IMR-90 (cell line): ENCODE measurements at regions not wholly inside any gene's neighbourhood (a gene's known extent, or its start where the extent isn't known, plus 50 kb on each side); places are given as distances from the start of the nearest gene placed in this dataset.
A peak's percentile ranks its signal among the peaks of the same experiment; 100 is the strongest.

Experiments
- ATAC-seq: fragments of 200-7000 bp; cut with Tn5 transposase; 2 replicates; pipeline ENCODE4 v1.9.1; 2020; ENCODE audit warnings: low read depth, mild to moderate bottlenecking, moderate library complexity
- BruUV-seq: library from RNA; stranded (reverse); fragments of 400-500 nt; replicated peaks from 2 replicates; lab custom pipeline; 2021; lab: Mats Ljungman, UMichigan
- CTCF ChIA-PET: fragments of 300-600 bp; formaldehyde crosslinking; extraction: SDS; loops from one replicate; lab custom pipeline; 2021; ENCODE audit warnings: antibody characterized with exemption; lab: Yijun Ruan, JAX
- POLR2A ChIA-PET: fragments of 300-600 bp; sonication (Branson Sonifier 250); formaldehyde crosslinking; loops from one replicate; lab custom pipeline; 2022; ENCODE audit warnings: antibody characterized with exemption; ENCODE audit not compliant: unreplicated experiment; lab: Charles Lee
- DNase-seq: peaks from one replicate; pipeline ENCODE4 v3.0.0; 2013
- H2AFZ ChIP-seq: replicated peaks from 2 replicates; pipeline ENCODE3; 2013; ENCODE audit warnings: low read length, mild to moderate bottlenecking; ENCODE audit not compliant: poor library complexity
- H2AK5ac ChIP-seq: 2 replicates; pipeline ENCODE4 v1.6.1; 2013; ENCODE audit warnings: low read depth, low read length, inconsistent platforms
- H2AK9ac ChIP-seq: replicated peaks from 2 replicates; pipeline ENCODE3; 2013; ENCODE audit warnings: mild to moderate bottlenecking, low read depth, low read length, moderate library complexity; ENCODE audit not compliant: poor library complexity
- H2BK120ac ChIP-seq: 2 replicates; pipeline ENCODE4 v1.6.1; 2013; ENCODE audit warnings: low read depth, low read length, inconsistent platforms
- H2BK15ac ChIP-seq: 3 replicates; pipeline ENCODE4 v1.6.1; 2013; ENCODE audit warnings: low read depth, low read length, inconsistent platforms
- H2BK20ac ChIP-seq: 2 replicates; pipeline ENCODE4 v1.6.1; 2013; ENCODE audit warnings: low read depth, mild to moderate bottlenecking, inconsistent platforms, low read length, moderate library complexity
- H2BK5ac ChIP-seq: 2 replicates; pipeline ENCODE4 v1.6.1; 2013; ENCODE audit warnings: mild to moderate bottlenecking, low read depth, low read length, inconsistent platforms; ENCODE audit not compliant: poor library complexity, severe bottlenecking
- H3K14ac ChIP-seq: replicated peaks from 2 replicates; pipeline ENCODE4 v1.6.1; 2013; ENCODE audit warnings: low read depth, low read length, inconsistent platforms
- H3K18ac ChIP-seq: 2 replicates; pipeline ENCODE4 v1.6.1; 2013; ENCODE audit warnings: low read depth, low read length, control low read depth
- H3K23ac ChIP-seq: 2 replicates; pipeline ENCODE4 v1.6.1; 2013; ENCODE audit warnings: low read depth, low read length, inconsistent platforms
- H3K27ac ChIP-seq: 2 replicates; pipeline ENCODE4 v1.5.1; 2013; ENCODE audit warnings: mild to moderate bottlenecking, control low read depth, low read length; ENCODE audit not compliant: insufficient read depth
- H3K27me3 ChIP-seq: 2 replicates; pipeline ENCODE4 v1.6.1; 2013; ENCODE audit warnings: low read length; ENCODE audit not compliant: control insufficient read depth, insufficient read depth
- H3K36me3 ChIP-seq: 2 replicates; pipeline ENCODE4 v1.6.1; 2013; ENCODE audit warnings: low read length, mixed read lengths; ENCODE audit not compliant: control insufficient read depth, insufficient read depth
- H3K4ac ChIP-seq: 2 replicates; pipeline ENCODE4 v1.6.1; 2013; ENCODE audit warnings: low read depth, low read length, inconsistent platforms
- H3K4me1 ChIP-seq: 2 replicates; pipeline ENCODE4 v1.6.1; 2013; ENCODE audit warnings: low read length, mixed read lengths; ENCODE audit not compliant: control insufficient read depth, insufficient read depth
- H3K4me2 ChIP-seq: 2 replicates; pipeline ENCODE4 v1.6.1; 2013; ENCODE audit warnings: low read depth, mild to moderate bottlenecking, control low read depth, low read length, moderate library complexity
- H3K4me3 ChIP-seq: 2 replicates; pipeline ENCODE4 v1.5.1; 2013; ENCODE audit warnings: low read depth, mild to moderate bottlenecking, control low read depth, low read length, moderate library complexity; ENCODE audit not compliant: insufficient read depth
- H3K56ac ChIP-seq: 2 replicates; pipeline ENCODE4 v1.6.1; 2013; ENCODE audit warnings: low read length, inconsistent platforms; ENCODE audit not compliant: insufficient read depth; ENCODE audit errors: extremely low read depth
- H3K79me1 ChIP-seq, 2 experiments: 2 replicates each; pipeline ENCODE4 v1.6.1; 2013; ENCODE audit warnings: low read length in 2 of 2, inconsistent platforms in 1 of 2, low read depth in 1 of 2
- H3K9ac ChIP-seq: 2 replicates; pipeline ENCODE4 v1.6.1; 2013; ENCODE audit warnings: low read depth, low read length, control low read depth
- H3K9me1 ChIP-seq: 2 replicates; pipeline ENCODE4 v1.6.1; 2013; ENCODE audit warnings: low read length, inconsistent platforms; ENCODE audit not compliant: insufficient read depth
- H3K9me3 ChIP-seq: 2 replicates; pipeline ENCODE4 v1.6.1; 2013; ENCODE audit warnings: low read length; ENCODE audit not compliant: control insufficient read depth, insufficient read depth
- H4K20me1 ChIP-seq: 2 replicates; pipeline ENCODE4 v1.6.1; 2013; ENCODE audit warnings: low read length, inconsistent platforms; ENCODE audit not compliant: insufficient read depth
- H4K5ac ChIP-seq: 2 replicates; pipeline ENCODE4 v1.6.1; 2013; ENCODE audit warnings: mild to moderate bottlenecking, low read depth, low read length, control low read depth
- H4K8ac ChIP-seq, 2 experiments: 2 replicates each; pipeline ENCODE4 v1.6.1; 2013; ENCODE audit warnings: low read depth in 2 of 2, low read length in 2 of 2, control low read depth in 1 of 2, inconsistent platforms in 1 of 2
- H4K91ac ChIP-seq: 2 replicates; pipeline ENCODE4 v1.6.1; 2013; ENCODE audit warnings: low read depth, low read length, inconsistent platforms; ENCODE audit not compliant: insufficient read depth
- BHLHE40 ChIP-seq: fragments of 150-350 bp; IDR thresholded peaks from 2 replicates; pipeline ENCODE4 v1.6.1; 2016; ENCODE audit warnings: mild to moderate bottlenecking, low read depth, low read length
- CHD1 ChIP-seq: IDR thresholded peaks from 2 replicates; pipeline ENCODE4 v1.6.1; 2012; ENCODE audit warnings: low read depth, low read length, improper control_type of control experiment
- MAZ ChIP-seq: IDR thresholded peaks from 2 replicates; pipeline ENCODE4 v1.6.1; 2012; ENCODE audit warnings: low read depth, mild to moderate bottlenecking, low read length, improper control_type of control experiment, moderate library complexity, borderline replicate concordance
- NFE2L2 ChIP-seq: fragments of 150-350 bp; IDR thresholded peaks from 2 replicates; pipeline ENCODE4 v1.6.1; 2016; ENCODE audit warnings: low read depth, mild to moderate bottlenecking, low read length
- POLR2A ChIP-seq: IDR thresholded peaks from 2 replicates; pipeline ENCODE4 v1.6.1; 2012; ENCODE audit warnings: mild to moderate bottlenecking, low read depth, low read length
- RAD21 ChIP-seq: IDR thresholded peaks from 2 replicates; pipeline ENCODE4 v1.6.1; 2012; ENCODE audit warnings: low read length, improper control_type of control experiment
- RCOR1 ChIP-seq: IDR thresholded peaks from 2 replicates; pipeline ENCODE4 v1.6.1; 2012; ENCODE audit warnings: mild to moderate bottlenecking, low read length, improper control_type of control experiment; ENCODE audit not compliant: insufficient replicate concordance
- RFX5 ChIP-seq: IDR thresholded peaks from 2 replicates; pipeline ENCODE4 v1.8.0; 2012; ENCODE audit warnings: low read depth, mild to moderate bottlenecking, low read length, moderate library complexity
- SMC3 ChIP-seq: fragments of 150-350 bp; IDR thresholded peaks from 2 replicates; pipeline ENCODE4 v1.6.1; 2016; ENCODE audit warnings: low read depth, mild to moderate bottlenecking, antibody characterized with exemption, low read length, moderate library complexity
- WGBS, 2 experiments: methylation state at CpG; one replicate each; pipeline versions ENCODE4 v1.1.5 to v1.1.7; 2013; ENCODE audit warnings: missing lambda C conversion rate in 2 of 2; ENCODE audit not compliant: insufficient read length in 1 of 2; ENCODE audit errors: extremely low coverage in 2 of 2; 5-methylcytosine and 5-hydroxymethylcytosine counted together
- dilution Hi-C: fragments of 300-500 bp; cut with HindIII; formaldehyde crosslinking; loops from one replicate; pipeline ENCODE4 v1.14.3; 2018; ENCODE audit warnings: low sequenced_read_pairs; ENCODE audit not compliant: unreplicated experiment
- in situ Hi-C: fragments of 300-500 bp; cut with MboI; formaldehyde crosslinking; loops from 3 replicates; pipeline ENCODE4 v1.14.3; 2019; ENCODE audit warnings: low sequenced_read_pairs, inconsistent platforms, mixed read lengths
- intact Hi-C: fragments of 100-400 bp; cut with micrococcal nuclease; formaldehyde crosslinking; loops from 2 replicates; pipeline ENCODE4 v1.10.0; 2022
- TF ChIP-seq, protein P1 (sequence below): conservative IDR thresholded peaks from 2 replicates; pipeline ENCODE4 v1.5.1; 2012; ENCODE audit warnings: mild to moderate bottlenecking, low read depth, low read length, improper control_type of control experiment

GRCh38 chr7:81594767-81595166 is 175.1 kb downstream of the HGF start:
- Histone ChIP-seq H3K27me3 (no peaks in the 10 kb centered on the region), H2BK5ac (no peak overlapping the region), H3K18ac (no peak overlapping the region), H3K79me1 (no peaks in the 10 kb centered on the region), H3K14ac (no peak overlapping the region), H2AFZ (no peak overlapping the region), H2BK20ac (no peak overlapping the region), H3K4me2 (no peak overlapping the region), H3K36me3 (no peaks in the 10 kb centered on the region), H4K8ac (no peak overlapping the region), H3K27ac (no peak overlapping the region), H3K23ac (no peak overlapping the region), H2AK5ac (no peak overlapping the region), H3K56ac (no peak overlapping the region), H2BK120ac (no peak overlapping the region), H4K5ac (no peak overlapping the region), H2AK9ac (no peak overlapping the region), H3K9ac (no peak overlapping the region), H3K4me3 (no peak overlapping the region), H3K4ac (no peak overlapping the region), H2BK15ac (no peak overlapping the region; the same call in 2 of the 3 replicates), H3K9me1 (no peaks in the 10 kb centered on the region), H4K91ac (no peak overlapping the region), H3K9me3 (no peaks in the 10 kb centered on the region), H3K4me1 (peaks cover 3% of the 10 kb centered on the region; the same call in 1 of the 2 replicates), H4K20me1 (no peaks in the 10 kb centered on the region)
- in situ Hi-C loops (no loop called here), dilution Hi-C loops (no loop called here), intact Hi-C loops (no loop called here)
- DNase-seq (peak; percentile 40), ATAC-seq (no peak)
- ChIA-PET POLR2A (no interaction called here), CTCF (no interaction called here)
- WGBS, 2 experiments: no CpG with 5 or more reads among the region's 1 CpG
- TF ChIP-seq, protein P1, sequence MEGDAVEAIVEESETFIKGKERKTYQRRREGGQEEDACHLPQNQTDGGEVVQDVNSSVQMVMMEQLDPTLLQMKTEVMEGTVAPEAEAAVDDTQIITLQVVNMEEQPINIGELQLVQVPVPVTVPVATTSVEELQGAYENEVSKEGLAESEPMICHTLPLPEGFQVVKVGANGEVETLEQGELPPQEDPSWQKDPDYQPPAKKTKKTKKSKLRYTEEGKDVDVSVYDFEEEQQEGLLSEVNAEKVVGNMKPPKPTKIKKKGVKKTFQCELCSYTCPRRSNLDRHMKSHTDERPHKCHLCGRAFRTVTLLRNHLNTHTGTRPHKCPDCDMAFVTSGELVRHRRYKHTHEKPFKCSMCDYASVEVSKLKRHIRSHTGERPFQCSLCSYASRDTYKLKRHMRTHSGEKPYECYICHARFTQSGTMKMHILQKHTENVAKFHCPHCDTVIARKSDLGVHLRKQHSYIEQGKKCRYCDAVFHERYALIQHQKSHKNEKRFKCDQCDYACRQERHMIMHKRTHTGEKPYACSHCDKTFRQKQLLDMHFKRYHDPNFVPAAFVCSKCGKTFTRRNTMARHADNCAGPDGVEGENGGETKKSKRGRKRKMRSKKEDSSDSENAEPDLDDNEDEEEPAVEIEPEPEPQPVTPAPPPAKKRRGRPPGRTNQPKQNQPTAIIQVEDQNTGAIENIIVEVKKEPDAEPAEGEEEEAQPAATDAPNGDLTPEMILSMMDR: no peak
- TF ChIP-seq MAZ: no peak
- no peak for TF ChIP-seq BHLHE40
- TF ChIP-seq CHD1: no peak
- no peak for TF ChIP-seq POLR2A
- TF ChIP-seq NFE2L2: no peak
- TF ChIP-seq RFX5: no peak
- no peak for TF ChIP-seq RCOR1
- no peak for TF ChIP-seq RAD21
- TF ChIP-seq SMC3: no peak
- no TSS peak for BruUV-seq
